ENCODE measurements at regions not wholly inside any gene's neighbourhood (a gene's known extent, or its start where the extent isn't known, plus 50 kb on each side); places are given as distances from the start of the nearest gene placed in this dataset.
"Not testable (repeated sequence)": the region's sequence is repeated elsewhere in the genome, so short reads cannot be mapped to it uniquely, and the experiment has no call there.

GRCh38 chr6:74451953-74452352, 753.9 kb downstream of the COL12A1 start:
- TF ChIP-seq CTCF (IDR thresholded peaks at IDR 0.05) (no peak), POLR2A (IDR thresholded peaks at IDR 0.05) (no peak)
- Histone ChIP-seq H3K36me3 (no peaks in the 10 kb centered on the region), H3K27me3 (no peaks in the 10 kb centered on the region), H3K27ac (no peak overlapping the region), H3K4me3 (no peak overlapping the region), H3K9me3 (no peaks in the 10 kb centered on the region), H3K4me1 (no peaks in the 10 kb centered on the region)
- 66 to 78% methylated on average over 5 of the region's 5 CpGs for WGBS, 2 donors
- intact Hi-C loops (cut with DNase I) = no loop called here
- DNase-seq = no peak

- Histone ChIP-seq H3K36me3 (no peaks in the 10 kb centered on the region), H3K27me3 (no peaks in the 10 kb centered on the region), H3K4me3 (no peak overlapping the region), H3K4me1 (no peaks in the 10 kb centered on the region), H3K27ac (no peak overlapping the region), H3K9me3 (no peaks in the 10 kb centered on the region)
- WGBS, 2 donors = 86 to 92% methylated on average over 4 of the region's 4 CpGs
- no peak for DNase-seq
- intact Hi-C loops (cut with DNase I) = no loop called here
- TF ChIP-seq CTCF (IDR thresholded peaks at IDR 0.05) (no peak), POLR2A (IDR thresholded peaks at IDR 0.05) (no peak)
Measured at GRCh38 chr6:74448850-74449249, 752.8 kb downstream of the CD109 start.

DNA sequence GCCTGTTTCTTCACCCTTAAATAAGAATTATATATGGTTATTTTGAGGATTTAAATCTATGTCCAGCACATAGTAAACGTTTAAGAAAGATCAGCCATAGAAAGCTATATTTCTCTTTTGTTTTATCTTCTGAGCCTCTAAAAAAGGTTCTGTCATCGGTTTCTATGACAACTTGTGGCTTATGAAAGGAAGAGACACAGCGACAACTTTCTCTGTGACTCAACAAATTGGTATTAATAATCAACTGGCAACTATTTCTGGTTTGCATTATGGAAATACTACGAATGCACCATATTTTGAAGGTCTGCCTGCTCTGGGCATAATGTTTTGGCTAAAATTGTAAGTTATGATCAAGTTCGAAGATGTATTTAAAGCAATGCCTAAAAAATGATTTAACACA, 751.0 kb downstream of the CD109 start:
- H3K4me1 ChIP-seq = no peaks in the 10 kb centered on the region
- no peaks in the 10 kb centered on the region for H3K9me3 ChIP-seq
- intact Hi-C loops (cut with DNase I) = no loop called here
- no peak overlapping the region for H3K4me3 ChIP-seq
- no peak overlapping the region for H3K27ac ChIP-seq
- H3K36me3 ChIP-seq = no peaks in the 10 kb centered on the region
- H3K27me3 ChIP-seq = no peaks in the 10 kb centered on the region
- no peak for DNase-seq
- WGBS, 2 donors = 49 to 50% methylated on average over 5 of the region's 5 CpGs
- no peak for TF ChIP-seq POLR2A (IDR thresholded peaks at IDR 0.05)
- no peak for TF ChIP-seq CTCF (IDR thresholded peaks at IDR 0.05)

DNA sequence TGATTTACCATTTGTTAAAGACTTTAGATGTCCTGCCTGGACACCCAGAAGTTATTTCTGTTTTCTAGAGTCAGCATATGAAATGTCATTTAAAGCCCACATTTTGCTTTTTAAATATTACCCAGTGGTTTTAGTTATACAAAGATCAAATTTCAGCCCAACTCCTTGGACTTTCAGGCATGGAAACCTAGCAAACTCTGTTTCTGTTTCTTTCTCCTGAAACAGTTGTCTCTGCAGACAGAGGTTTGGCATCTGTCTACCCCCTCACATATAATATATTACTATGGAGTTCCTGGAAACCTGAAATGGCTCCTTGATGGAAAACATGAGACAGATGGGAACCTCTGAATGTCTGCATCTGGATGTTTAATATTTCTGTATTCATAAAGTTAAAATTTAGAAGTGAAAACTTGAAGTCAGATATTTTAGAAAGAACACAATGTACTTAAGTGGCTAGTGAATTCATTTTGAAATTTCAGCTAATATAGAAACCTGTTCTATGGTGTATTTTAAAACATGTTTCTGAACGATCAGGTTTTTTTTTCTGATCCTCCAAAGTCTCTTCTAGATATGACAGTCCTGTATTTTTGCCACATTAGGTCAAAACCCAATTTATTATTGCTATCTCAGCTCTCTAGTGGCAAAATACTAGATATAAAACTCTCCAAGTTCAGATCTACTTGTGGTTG, 743.3 kb downstream of the CD109 start:
- no peak for DNase-seq
- H3K27ac ChIP-seq = no peak overlapping the region
- 52 to 57% methylated on average over 1 of the region's 1 CpG for WGBS, 2 donors
- TF ChIP-seq CTCF (IDR thresholded peaks at IDR 0.05) (no peak), POLR2A (IDR thresholded peaks at IDR 0.05) (no peak)
- no peaks in the 10 kb centered on the region for H3K27me3 ChIP-seq
- intact Hi-C loops (cut with DNase I) = no loop called here
- no peaks in the 10 kb centered on the region for H3K36me3 ChIP-seq
- no peak overlapping the region for H3K4me3 ChIP-seq
- H3K4me1 ChIP-seq = no peaks in the 10 kb centered on the region
- no peaks in the 10 kb centered on the region for H3K9me3 ChIP-seq

DNA sequence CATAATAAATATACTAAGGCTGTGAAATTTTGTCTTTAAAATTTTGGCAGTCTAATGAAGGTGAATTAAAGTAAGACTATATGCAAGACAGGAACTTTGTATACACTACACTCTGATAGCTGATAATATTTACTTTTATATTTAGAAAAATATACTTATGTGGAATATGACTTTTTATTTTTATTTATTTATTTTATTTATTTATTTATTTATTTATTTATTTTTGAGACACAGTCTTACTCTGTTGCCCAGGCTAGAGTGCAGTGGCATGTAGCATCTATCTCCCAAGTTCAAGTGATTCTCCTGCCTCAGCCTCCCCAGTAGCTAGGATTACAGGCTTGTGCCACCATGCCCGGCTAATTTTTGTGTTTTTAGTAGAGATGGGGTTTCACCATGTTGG, 742.4 kb downstream of the CD109 start:
- intact Hi-C loops (cut with DNase I); H3K4me3 ChIP-seq; H3K27ac ChIP-seq; H3K9me3 ChIP-seq; H3K4me1 ChIP-seq; H3K27me3 ChIP-seq; DNase-seq; H3K36me3 ChIP-seq: not testable (repeated sequence)
- 55 to 64% methylated on average over 1 of the region's 1 CpG for WGBS, 2 donors

DNA sequence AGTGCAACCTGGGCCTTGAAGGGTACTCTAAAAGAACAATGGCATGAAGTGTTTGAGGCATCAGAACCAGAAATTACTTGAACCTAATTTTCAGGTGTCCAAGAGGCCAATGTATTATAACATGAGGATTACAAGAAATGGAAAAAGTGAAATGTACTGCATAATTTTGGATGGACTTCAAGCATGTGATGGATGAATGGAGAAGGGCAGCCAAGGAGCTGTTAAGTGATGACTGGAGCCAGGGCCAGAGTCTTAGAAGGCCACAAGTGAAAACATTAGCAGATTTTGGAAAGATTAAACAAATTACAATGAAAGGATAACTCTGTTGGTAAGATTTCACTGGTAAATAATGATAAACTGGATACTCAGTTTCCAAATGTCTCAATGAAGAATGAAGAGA, 738.2 kb downstream of the CD109 start:
- Histone ChIP-seq H3K36me3 (no peaks in the 10 kb centered on the region), H3K4me3 (no peak overlapping the region), H3K27me3 (no peaks in the 10 kb centered on the region), H3K9me3 (no peaks in the 10 kb centered on the region), H3K4me1 (no peaks in the 10 kb centered on the region), H3K27ac (no peak overlapping the region)
- intact Hi-C loops (cut with DNase I) = no loop called here
- DNase-seq = no peak
- TF ChIP-seq POLR2A (IDR thresholded peaks at IDR 0.05) = no peak
- no peak for TF ChIP-seq CTCF (IDR thresholded peaks at IDR 0.05)
